Pancreas (tissue), 10 donors: ENCODE measurements at regions not wholly inside any gene's neighbourhood (a gene's known extent, or its start where the extent isn't known, plus 50 kb on each side); places are given as distances from the start of the nearest gene placed in this dataset.

Experiments
- ATAC-seq, 4 donors: fragments of 200-7000 bp; cut with Tn5 transposase; one replicate each; pipeline versions ENCODE4 v1.8.0 to v1.9.1; 2020; ENCODE audit warnings: mild to moderate bottlenecking in 4 of 4, moderate library complexity in 4 of 4
- DNase-seq, 6 donors: peaks; one replicate each; pipeline ENCODE4 v3.0.0-alpha.2; 2020
- FAIRE-seq: peaks from 2 replicates; lab custom pipeline; 2012; peaks lifted over from hg19 to GRCh38; lab: Jason Lieb, UNC
- H3K27ac ChIP-seq, 4 donors: fragments of 200-600 bp; sonication (generic); 1 replicate in 3 of 4; 2 replicates in 1 of 4; pipeline versions ENCODE4 v1.5.0 to v1.8.0; 2020
- H3K27me3 ChIP-seq, 4 donors: fragments of 200-600 bp; one replicate each; pipeline ENCODE4 v1.8.0; 2021
- H3K36me3 ChIP-seq, 3 donors: fragments of 200-600 bp; sonication (generic) in 1 of 3; one replicate each; pipeline versions ENCODE4 v1.5.0 to v1.8.0; 2020 to 2021
- H3K4me1 ChIP-seq, 3 donors: fragments of 200-600 bp; one replicate each; pipeline ENCODE4 v1.8.0; 2021
- H3K4me3 ChIP-seq, 4 donors: fragments of 200-600 bp; sonication (generic) in 2 of 4; one replicate each; pipeline versions ENCODE4 v1.5.0 to v1.8.0; 2020 to 2021
- H3K9me3 ChIP-seq, 4 donors: fragments of 200-600 bp; one replicate each; pipeline ENCODE4 v1.8.0; 2021
- WGBS, 2 donors: extraction: QIAGEN DNeasy Blood & Tissue Kit; methylation state at CpG; one replicate each; pipeline ENCODE4 v1.1.7; 2013; 5-methylcytosine and 5-hydroxymethylcytosine counted together
- intact Hi-C, 3 donors: fragments of 100-400 bp; cut with DNase I; formaldehyde crosslinking; loops; one replicate each; pipeline versions ENCODE4 v1.11.1 to v1.14.2; 2022
- TF ChIP-seq, protein P1 (sequence below), 4 donors: fragments of 200-600 bp; sonication (generic) in 3 of 4; IDR thresholded peaks; one replicate each; pipeline versions ENCODE4 v1.5.0 to v1.8.0; 2021; ENCODE audit warnings: antibody characterized with exemption in 4 of 4
- donor health status: healthy with polysubstance abuse.
- donor health status: DM: no; HTN: no; CAD: no; lungs with moderate emphysema.
- donor health status: DM: no; HTN: no; CAD: no.
- donor health status: control.
- donor health status: control.
- donor health status: Bipolar disorder and iron deficiency.
- donor health status: DM: yes; HTN: yes; CAD: no.
- donor health status: DM: no; HTN: no; CAD: no.
- donor health status: DM: no; HTN: no; CAD: no.
- donor health status: DM: yes; HTN: yes; CAD: no.

DNA sequence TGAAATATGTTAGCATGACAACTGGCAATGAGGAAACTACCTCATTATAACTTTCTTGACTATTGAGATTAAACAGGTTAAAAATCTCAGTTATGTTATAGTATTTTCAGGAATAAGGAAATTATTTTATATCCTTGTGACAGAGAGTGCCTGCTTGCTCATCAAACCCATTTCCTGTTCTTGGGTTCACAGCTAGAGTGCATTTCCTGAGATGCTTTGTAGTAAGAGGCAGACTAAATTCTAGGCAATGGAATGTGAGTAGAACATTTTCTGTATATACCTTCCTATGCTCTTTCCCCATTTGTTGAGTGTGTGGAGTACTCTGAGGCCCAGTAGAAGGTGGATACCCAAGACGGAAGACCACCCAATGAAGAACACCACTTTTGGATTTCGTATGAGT is 96.9 kb upstream of the CASK start:
- intact Hi-C loops, result no loop called here
- Histone ChIP-seq H3K27me3 (peaks cover 0 to 7% (median 0%) of the 10 kb centered on the region in 4 donors), H3K36me3 (no peaks in the 10 kb centered on the region), H3K4me3 (no peak overlapping the region), H3K9me3 (no peaks in the 10 kb centered on the region), H3K27ac (no peak overlapping the region), H3K4me1 (no peaks in the 10 kb centered on the region)
- 73 to 95% methylated on average over 2 of the region's 2 CpGs for WGBS, 2 donors
- TF ChIP-seq, protein P1, sequence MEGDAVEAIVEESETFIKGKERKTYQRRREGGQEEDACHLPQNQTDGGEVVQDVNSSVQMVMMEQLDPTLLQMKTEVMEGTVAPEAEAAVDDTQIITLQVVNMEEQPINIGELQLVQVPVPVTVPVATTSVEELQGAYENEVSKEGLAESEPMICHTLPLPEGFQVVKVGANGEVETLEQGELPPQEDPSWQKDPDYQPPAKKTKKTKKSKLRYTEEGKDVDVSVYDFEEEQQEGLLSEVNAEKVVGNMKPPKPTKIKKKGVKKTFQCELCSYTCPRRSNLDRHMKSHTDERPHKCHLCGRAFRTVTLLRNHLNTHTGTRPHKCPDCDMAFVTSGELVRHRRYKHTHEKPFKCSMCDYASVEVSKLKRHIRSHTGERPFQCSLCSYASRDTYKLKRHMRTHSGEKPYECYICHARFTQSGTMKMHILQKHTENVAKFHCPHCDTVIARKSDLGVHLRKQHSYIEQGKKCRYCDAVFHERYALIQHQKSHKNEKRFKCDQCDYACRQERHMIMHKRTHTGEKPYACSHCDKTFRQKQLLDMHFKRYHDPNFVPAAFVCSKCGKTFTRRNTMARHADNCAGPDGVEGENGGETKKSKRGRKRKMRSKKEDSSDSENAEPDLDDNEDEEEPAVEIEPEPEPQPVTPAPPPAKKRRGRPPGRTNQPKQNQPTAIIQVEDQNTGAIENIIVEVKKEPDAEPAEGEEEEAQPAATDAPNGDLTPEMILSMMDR (IDR thresholded peaks at IDR 0.05), result no peak
- DNase-seq (no peak), ATAC-seq (no peak), FAIRE-seq (no peak)

DNA sequence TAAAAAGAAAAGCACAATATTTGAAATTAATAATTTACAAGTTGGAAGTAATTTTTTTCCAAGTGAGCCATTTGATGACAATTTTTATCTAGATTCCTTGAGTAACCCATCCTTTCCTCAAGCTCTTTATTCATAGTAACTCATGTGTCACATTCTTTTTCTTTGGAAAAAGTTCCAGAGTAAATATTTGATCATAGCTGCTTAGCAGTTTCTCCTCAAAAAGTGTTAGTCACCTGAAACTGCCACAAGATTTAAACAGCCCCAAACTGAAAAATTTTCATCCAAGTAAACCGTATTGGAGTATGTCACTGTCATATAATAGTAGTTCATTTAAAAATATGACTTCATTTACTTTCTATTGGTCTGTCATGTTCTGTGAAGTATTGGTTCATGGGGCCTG is 94.6 kb upstream of the CASK start:
- Histone ChIP-seq H3K36me3 (no peaks in the 10 kb centered on the region), H3K9me3 (no peaks in the 10 kb centered on the region), H3K4me1 (no peaks in the 10 kb centered on the region), H3K4me3 (no peak overlapping the region), H3K27ac (no peak overlapping the region), H3K27me3 (no peaks in the 10 kb centered on the region)
- no peak for DNase-seq
- 40 to 45% methylated on average over 1 of the region's 1 CpG for WGBS, 2 donors
- no peak for FAIRE-seq
- intact Hi-C loops, result no loop called here
- ATAC-seq, result no peak
- TF ChIP-seq, protein P1 (IDR thresholded peaks at IDR 0.05), result no peak

DNA sequence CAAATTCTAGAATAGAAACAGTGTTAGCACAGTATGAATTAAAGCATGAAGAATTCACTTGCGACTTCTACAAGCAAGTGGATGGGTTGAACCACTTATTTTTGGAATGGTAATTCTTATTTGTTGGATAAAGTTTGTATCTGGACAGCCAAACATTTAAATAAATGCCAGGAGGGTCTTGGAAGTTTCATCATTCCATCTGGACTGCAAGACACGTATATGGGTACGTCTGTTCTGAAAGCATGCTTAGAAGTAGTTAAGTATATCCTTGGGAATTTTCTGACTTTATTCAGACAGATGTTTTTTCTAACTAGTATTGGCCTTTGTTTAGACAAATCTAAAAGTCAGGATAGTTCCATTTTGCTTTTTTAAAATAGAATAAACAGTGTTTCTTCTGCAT is 77.5 kb upstream of the CASK start:
- 70 to 90% methylated on average over 3 of the region's 3 CpGs for WGBS, 2 donors
- no peak for FAIRE-seq
- no peaks in the 10 kb centered on the region for H3K9me3 ChIP-seq
- no peak for DNase-seq
- H3K36me3 ChIP-seq, result no peaks in the 10 kb centered on the region
- TF ChIP-seq, protein P1 (IDR thresholded peaks at IDR 0.05), result no peak
- H3K27ac ChIP-seq, result no peak overlapping the region
- no peaks in the 10 kb centered on the region for H3K4me1 ChIP-seq
- H3K4me3 ChIP-seq, result no peak overlapping the region
- peaks cover 0 to 4% (median 0%) of the 10 kb centered on the region in 4 donors for H3K27me3 ChIP-seq
- intact Hi-C loops, result no loop called here
- ATAC-seq, result no peak

DNA sequence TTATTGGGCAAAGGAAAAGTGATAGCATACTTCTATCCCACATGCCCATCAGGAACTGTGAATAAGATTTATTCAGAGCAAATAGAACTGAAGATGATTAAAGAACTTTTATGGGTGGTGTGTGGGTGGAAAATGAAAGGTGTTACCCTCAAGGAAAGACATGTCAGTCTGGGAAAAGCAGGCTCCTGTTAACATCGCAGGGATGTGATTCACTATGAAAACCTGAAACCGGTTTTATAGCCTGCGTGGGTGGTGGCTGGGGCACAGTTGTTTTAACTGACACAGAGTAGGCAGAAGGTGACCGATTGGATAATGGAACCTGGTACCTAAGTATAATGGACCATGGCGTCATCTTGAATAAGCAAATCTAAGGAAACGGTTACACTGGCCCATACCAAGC is 61.3 kb upstream of the CASK start:
- DNase-seq, result no peak
- H3K27ac ChIP-seq, result no peak overlapping the region
- WGBS, 2 donors, result 78 to 91% methylated on average over 6 of the region's 6 CpGs
- H3K4me1 ChIP-seq, result no peaks in the 10 kb centered on the region
- H3K4me3 ChIP-seq, result no peak overlapping the region
- intact Hi-C loops, result no loop called here
- TF ChIP-seq, protein P1 (IDR thresholded peaks at IDR 0.05), result no peak
- no peaks in the 10 kb centered on the region for H3K9me3 ChIP-seq
- FAIRE-seq, result no peak
- H3K36me3 ChIP-seq, result no peaks in the 10 kb centered on the region
- H3K27me3 ChIP-seq, result peaks cover 0 to 5% (median 0%) of the 10 kb centered on the region in 4 donors
- ATAC-seq, result no peak

DNA sequence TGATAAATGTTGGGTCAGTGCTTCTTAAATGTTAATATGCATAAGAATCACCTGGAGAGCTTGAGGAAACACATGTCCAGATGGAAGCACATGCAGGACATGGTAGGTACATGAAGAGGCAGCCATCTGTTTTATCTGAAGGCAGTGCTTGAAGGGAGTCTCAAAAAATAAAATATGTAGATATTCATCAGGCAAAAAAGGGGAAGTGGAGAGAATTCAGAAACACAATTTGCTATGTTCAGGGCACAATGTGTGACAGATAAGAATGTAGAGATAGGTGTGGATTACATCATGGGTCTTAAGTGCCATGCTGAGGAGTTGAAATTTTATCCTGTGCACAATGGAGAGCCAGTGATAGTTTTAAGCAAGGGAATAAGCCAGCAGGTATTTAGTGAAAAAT is 59.6 kb upstream of the CASK start:
- no peaks in the 10 kb centered on the region for H3K36me3 ChIP-seq
- ATAC-seq (no peak), DNase-seq (no peak), FAIRE-seq (no peak)
- intact Hi-C loops, result no loop called here
- no peak overlapping the region for H3K4me3 ChIP-seq
- peaks cover 0 to 5% (median 0%) of the 10 kb centered on the region in 4 donors for H3K27me3 ChIP-seq
- no peak overlapping the region for H3K27ac ChIP-seq
- TF ChIP-seq, protein P1 (IDR thresholded peaks at IDR 0.05), result no peak
- H3K4me1 ChIP-seq, result no peaks in the 10 kb centered on the region
- no peaks in the 10 kb centered on the region for H3K9me3 ChIP-seq
